WERI-Rb-1 (cell line): ENCODE measurements at regions not wholly inside any gene's neighbourhood (a gene's known extent, or its start where the extent isn't known, plus 50 kb on each side); places are given as distances from the start of the nearest gene placed in this dataset.

Experiments used
- DNase-seq: peaks from one replicate; pipeline ENCODE4 v3.0.0-alpha.2; 2020
- H3K27ac ChIP-seq: fragments of 250-450 bp; sonication (Bioruptor Pico); 2 replicates; pipeline ENCODE4 v1.5.1; 2020; ENCODE audit warnings: mild to moderate bottlenecking, moderate library complexity
- H3K27me3 ChIP-seq: fragments of 250-450 bp; sonication (Bioruptor Pico); 2 replicates; pipeline ENCODE4 v1.5.1; 2021; ENCODE audit warnings: mild to moderate bottlenecking, low read depth, moderate library complexity; ENCODE audit not compliant: insufficient read depth, severe bottlenecking
- H3K36me3 ChIP-seq: fragments of 250-450 bp; sonication (Bioruptor Pico); 2 replicates; pipeline ENCODE4 v1.5.1; 2020; ENCODE audit warnings: mild to moderate bottlenecking, moderate library complexity
- H3K4me3 ChIP-seq: 2 replicates; pipeline ENCODE4 v1.5.1; 2011; ENCODE audit warnings: low read depth, mild to moderate bottlenecking, control low read depth, low read length
- H3K9me3 ChIP-seq: fragments of 250-450 bp; sonication (Bioruptor Pico); 2 replicates; pipeline ENCODE4 v1.5.1; 2021; ENCODE audit warnings: mild to moderate bottlenecking, moderate library complexity; ENCODE audit not compliant: severe bottlenecking
- TF ChIP-seq, protein P1 (sequence below): IDR thresholded peaks from 2 replicates; pipeline ENCODE4 v1.5.1; 2011; ENCODE audit warnings: low read depth, mild to moderate bottlenecking, control low read depth, inconsistent platforms, low read length

DNA sequence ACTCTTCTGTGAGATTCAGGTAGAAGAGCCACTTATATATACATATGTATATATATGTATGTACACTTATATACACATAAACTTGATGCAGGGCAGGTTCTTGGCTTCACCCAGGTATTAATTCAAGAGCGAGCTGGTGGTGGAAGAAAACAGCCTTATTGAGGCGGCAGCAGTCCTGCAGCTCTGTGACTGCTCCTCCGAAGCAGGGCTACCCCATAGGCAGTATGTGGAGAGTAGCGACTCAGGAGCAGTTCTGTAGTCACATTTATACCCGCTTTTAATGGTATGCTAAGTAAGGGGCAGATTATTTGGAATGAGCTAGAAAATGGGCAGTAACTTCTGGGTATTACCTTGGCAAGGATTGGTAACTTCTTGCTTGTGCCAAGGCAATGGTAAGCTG lies 280.6 kb upstream of the TFPI start:
- no peak overlapping the region for H3K4me3 ChIP-seq
- H3K27me3 ChIP-seq: no peaks in the 10 kb centered on the region
- no peaks in the 10 kb centered on the region for H3K36me3 ChIP-seq
- no peak overlapping the region for H3K27ac ChIP-seq
- TF ChIP-seq, protein P1, sequence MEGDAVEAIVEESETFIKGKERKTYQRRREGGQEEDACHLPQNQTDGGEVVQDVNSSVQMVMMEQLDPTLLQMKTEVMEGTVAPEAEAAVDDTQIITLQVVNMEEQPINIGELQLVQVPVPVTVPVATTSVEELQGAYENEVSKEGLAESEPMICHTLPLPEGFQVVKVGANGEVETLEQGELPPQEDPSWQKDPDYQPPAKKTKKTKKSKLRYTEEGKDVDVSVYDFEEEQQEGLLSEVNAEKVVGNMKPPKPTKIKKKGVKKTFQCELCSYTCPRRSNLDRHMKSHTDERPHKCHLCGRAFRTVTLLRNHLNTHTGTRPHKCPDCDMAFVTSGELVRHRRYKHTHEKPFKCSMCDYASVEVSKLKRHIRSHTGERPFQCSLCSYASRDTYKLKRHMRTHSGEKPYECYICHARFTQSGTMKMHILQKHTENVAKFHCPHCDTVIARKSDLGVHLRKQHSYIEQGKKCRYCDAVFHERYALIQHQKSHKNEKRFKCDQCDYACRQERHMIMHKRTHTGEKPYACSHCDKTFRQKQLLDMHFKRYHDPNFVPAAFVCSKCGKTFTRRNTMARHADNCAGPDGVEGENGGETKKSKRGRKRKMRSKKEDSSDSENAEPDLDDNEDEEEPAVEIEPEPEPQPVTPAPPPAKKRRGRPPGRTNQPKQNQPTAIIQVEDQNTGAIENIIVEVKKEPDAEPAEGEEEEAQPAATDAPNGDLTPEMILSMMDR: no peak
- no peak for DNase-seq
- no peaks in the 10 kb centered on the region for H3K9me3 ChIP-seq

DNA sequence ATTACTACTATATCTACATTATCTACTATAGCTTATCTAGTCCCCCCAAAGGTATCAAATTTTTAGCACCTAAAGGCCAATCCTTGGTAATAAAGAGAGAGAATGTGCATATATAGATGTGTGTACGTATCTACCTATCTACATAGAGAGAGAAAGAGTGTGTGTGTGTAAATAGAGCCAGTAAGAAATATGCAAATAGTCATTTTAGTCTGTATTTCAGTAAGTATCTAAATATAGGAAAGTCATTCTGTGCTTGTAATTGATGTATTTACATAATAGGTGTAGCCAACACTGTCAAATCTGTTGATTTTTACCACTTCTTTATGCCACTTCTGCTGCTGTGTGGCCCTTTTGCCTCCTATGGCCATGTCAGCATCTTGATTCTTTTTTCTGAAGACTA lies 284.5 kb upstream of the TFPI start:
- Histone ChIP-seq H3K36me3 (no peaks in the 10 kb centered on the region), H3K27me3 (no peaks in the 10 kb centered on the region), H3K27ac (no peak overlapping the region), H3K4me3 (no peak overlapping the region), H3K9me3 (no peaks in the 10 kb centered on the region)
- TF ChIP-seq, protein P1: no peak
- no peak for DNase-seq

DNA sequence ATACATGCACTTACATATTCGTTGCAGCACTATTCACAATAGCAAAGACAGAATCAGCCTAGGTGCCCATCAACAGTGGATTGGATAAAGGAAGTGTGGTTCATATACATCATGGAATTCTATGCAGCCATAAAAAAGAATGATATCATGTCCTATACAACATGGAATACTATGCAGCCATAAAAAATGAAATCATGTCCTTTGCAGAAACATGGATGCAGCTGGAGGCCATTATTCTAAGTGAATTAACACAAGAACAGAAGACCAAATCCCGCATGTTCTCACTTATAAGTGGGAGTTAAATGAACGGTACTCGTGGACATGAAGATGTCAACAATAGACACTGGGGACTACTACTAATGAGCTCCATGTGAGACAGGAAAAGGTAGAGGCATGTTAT lies 288.1 kb upstream of the TFPI start:
- DNase-seq: no peak
- no peaks in the 10 kb centered on the region for H3K36me3 ChIP-seq
- TF ChIP-seq, protein P1: no peak
- no peak overlapping the region for H3K27ac ChIP-seq
- H3K4me3 ChIP-seq: no peak overlapping the region
- no peaks in the 10 kb centered on the region for H3K9me3 ChIP-seq
- H3K27me3 ChIP-seq: no peaks in the 10 kb centered on the region

GRCh38 chr2:187842978-187843847 lies 289.0 kb upstream of the TFPI start:
- Histone ChIP-seq H3K27me3 (no peaks in the 10 kb centered on the region), H3K36me3 (no peaks in the 10 kb centered on the region), H3K27ac (no peak overlapping the region), H3K4me3 (no peak overlapping the region), H3K9me3 (no peaks in the 10 kb centered on the region)
- no peak for DNase-seq
- TF ChIP-seq, protein P1: 0 out of 2 replicates have a peak, but pooled peaks have one; percentile 36

GRCh38 chr2:187847245-187848208 lies 293.3 kb upstream of the TFPI start:
- TF ChIP-seq, protein P1: no peak
- Histone ChIP-seq H3K36me3 (no peaks in the 10 kb centered on the region), H3K27me3 (no peaks in the 10 kb centered on the region), H3K9me3 (no peaks in the 10 kb centered on the region), H3K27ac (no peak overlapping the region), H3K4me3 (no peak overlapping the region)
- no peak for DNase-seq
